Right lobe of liver (tissue), 6 donors: ENCODE measurements at regions not wholly inside any gene's neighbourhood (a gene's known extent, or its start where the extent isn't known, plus 50 kb on each side); places are given as distances from the start of the nearest gene placed in this dataset.

Source experiments
- ATAC-seq, 4 donors: fragments of 200-7000 bp; cut with Tn5 transposase; one replicate each; pipeline ENCODE4 v1.9.1; 2020; ENCODE audit warnings: mild to moderate bottlenecking in 4 of 4, moderate library complexity in 4 of 4
- DNase-seq, 3 donors: peaks; one replicate each; pipeline ENCODE4 v3.0.0-alpha.2; 2020
- H3K27ac ChIP-seq, 3 donors: fragments of 200-600 bp; one replicate each; pipeline ENCODE4 v1.8.0; 2022
- H3K27me3 ChIP-seq, 2 donors: fragments of 200-600 bp; one replicate each; pipeline ENCODE4 v1.8.0; 2022
- H3K36me3 ChIP-seq, 4 donors: fragments of 200-600 bp; sonication (generic) in 1 of 4; one replicate each; pipeline versions ENCODE4 v1.5.1 to v1.8.0; 2017 to 2022; ENCODE audit warnings: control low read depth in 1 of 4
- H3K4me1 ChIP-seq, 4 donors: fragments of 200-600 bp; sonication (generic) in 1 of 4; one replicate each; pipeline versions ENCODE4 v1.5.1 to v1.8.0; 2017 to 2022; ENCODE audit warnings: control low read depth in 1 of 4
- H3K4me3 ChIP-seq, 3 donors: fragments of 200-600 bp; one replicate each; pipeline ENCODE4 v1.8.0; 2022
- H3K9me3 ChIP-seq, 4 donors: fragments of 200-600 bp; sonication (generic) in 1 of 4; one replicate each; pipeline versions ENCODE4 v1.5.1 to v1.8.0; 2017 to 2022; ENCODE audit warnings: control low read depth in 1 of 4
- POLR2A ChIP-seq: fragments of 450-650 bp; IDR thresholded peaks from one replicate; pipeline ENCODE4 v1.6.1; 2017; ENCODE audit warnings: antibody characterized with exemption, mild to moderate bottlenecking
- WGBS: methylation state at CpG from one replicate; pipeline ENCODE4 v1.1.6; 2018; ENCODE audit warnings: low coverage, low lambda C conversion rate; ENCODE audit not compliant: insufficient coverage; ENCODE audit errors: missing lambda C conversion rate; 5-methylcytosine and 5-hydroxymethylcytosine counted together
- intact Hi-C, 2 donors: fragments of 100-400 bp; cut with DNase I; formaldehyde crosslinking; loops; one replicate each; pipeline versions ENCODE4 v1.11.2 to v1.14.1; 2022
- TF ChIP-seq, protein P1 (sequence below), 4 donors: fragments of 200-600 bp in 3 of 4; fragments of 450-650 bp in 1 of 4; IDR thresholded peaks; one replicate each; pipeline versions ENCODE4 v1.5.1 to v1.8.0; 2016 to 2022; ENCODE audit warnings: antibody characterized with exemption in 4 of 4, mild to moderate bottlenecking in 2 of 4
- donor health status: DM: no; HTN: yes; CAD: no.
- donor health status: DM: no; HTN: no; CAD: no.
- donor health status: DM: no; HTN: no; CAD: no.
- donor health status: DM: no; HTN: yes; CAD: no.
- donor health status: DM: no; HTN: yes; CAD: no.

DNA sequence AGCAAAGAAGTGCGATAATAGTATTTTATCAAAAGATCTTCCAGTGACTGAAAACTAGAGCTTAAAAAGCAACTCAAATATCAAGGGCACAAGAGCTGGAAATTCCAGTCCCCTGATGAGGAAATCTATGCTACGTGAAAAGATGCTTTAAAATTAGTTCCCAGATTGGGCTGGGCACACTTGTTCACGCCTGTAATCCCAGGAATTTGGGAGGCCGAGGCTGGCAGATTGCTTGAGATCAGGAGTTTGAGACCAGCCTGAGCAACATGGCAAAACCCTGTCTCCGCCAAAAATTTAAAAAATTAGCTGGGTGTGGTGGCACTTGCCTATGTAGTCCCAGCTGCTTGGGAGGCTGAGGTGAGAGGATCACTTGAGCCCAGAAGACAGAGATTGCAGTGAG lies 138.8 kb downstream of the SEMA6D start:
- 46% methylated on average over 5 of the region's 5 CpGs for WGBS
- no peak overlapping the region for H3K27ac ChIP-seq
- no peaks in the 10 kb centered on the region for H3K9me3 ChIP-seq
- H3K36me3 ChIP-seq = no peaks in the 10 kb centered on the region
- no peak overlapping the region for H3K4me3 ChIP-seq
- H3K27me3 ChIP-seq = no peaks in the 10 kb centered on the region
- H3K4me1 ChIP-seq = no peaks in the 10 kb centered on the region
- TF ChIP-seq POLR2A = no peak
- TF ChIP-seq, protein P1, sequence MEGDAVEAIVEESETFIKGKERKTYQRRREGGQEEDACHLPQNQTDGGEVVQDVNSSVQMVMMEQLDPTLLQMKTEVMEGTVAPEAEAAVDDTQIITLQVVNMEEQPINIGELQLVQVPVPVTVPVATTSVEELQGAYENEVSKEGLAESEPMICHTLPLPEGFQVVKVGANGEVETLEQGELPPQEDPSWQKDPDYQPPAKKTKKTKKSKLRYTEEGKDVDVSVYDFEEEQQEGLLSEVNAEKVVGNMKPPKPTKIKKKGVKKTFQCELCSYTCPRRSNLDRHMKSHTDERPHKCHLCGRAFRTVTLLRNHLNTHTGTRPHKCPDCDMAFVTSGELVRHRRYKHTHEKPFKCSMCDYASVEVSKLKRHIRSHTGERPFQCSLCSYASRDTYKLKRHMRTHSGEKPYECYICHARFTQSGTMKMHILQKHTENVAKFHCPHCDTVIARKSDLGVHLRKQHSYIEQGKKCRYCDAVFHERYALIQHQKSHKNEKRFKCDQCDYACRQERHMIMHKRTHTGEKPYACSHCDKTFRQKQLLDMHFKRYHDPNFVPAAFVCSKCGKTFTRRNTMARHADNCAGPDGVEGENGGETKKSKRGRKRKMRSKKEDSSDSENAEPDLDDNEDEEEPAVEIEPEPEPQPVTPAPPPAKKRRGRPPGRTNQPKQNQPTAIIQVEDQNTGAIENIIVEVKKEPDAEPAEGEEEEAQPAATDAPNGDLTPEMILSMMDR (IDR thresholded peaks at IDR 0.05) = no peak
- no peak for DNase-seq
- no peak for ATAC-seq
- intact Hi-C loops = no loop called here

DNA sequence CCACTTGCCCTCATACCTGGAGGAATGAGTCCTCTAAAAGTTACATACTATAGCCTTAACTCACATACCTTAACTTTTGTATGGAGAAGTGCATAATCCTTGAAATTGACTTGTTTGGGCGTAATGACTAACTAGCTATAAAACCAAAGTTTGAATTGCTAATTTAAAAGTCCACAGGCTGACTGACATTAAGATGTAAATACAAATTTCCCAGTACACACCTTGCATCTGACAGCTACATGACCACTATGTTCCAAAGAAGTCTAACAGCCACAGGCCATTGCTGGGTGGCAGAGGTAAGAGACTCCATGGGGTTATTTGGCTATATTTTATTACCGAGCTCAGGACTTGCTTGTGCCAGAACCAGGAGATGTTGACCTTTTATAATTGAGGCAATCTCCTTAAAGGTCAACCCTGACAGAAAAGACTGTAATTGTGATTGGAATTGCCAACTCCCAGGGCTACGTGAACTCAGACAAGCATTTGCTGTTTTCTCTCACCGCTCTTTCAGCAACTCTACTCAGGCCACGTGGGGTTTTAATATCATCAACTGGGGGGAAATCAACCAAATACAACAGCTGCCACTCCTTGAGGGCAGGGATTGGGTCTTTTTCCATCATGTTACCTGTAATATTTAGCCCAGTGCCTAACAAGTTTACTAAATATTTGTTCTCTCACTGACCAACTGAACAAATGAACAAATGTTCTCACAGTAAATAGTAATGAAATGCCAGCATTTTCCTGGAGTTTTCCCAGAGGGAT lies 139.9 kb downstream of the SEMA6D start:
- no peak for ATAC-seq
- no peak for TF ChIP-seq POLR2A
- TF ChIP-seq, protein P1 (IDR thresholded peaks at IDR 0.05) = no peak

DNA sequence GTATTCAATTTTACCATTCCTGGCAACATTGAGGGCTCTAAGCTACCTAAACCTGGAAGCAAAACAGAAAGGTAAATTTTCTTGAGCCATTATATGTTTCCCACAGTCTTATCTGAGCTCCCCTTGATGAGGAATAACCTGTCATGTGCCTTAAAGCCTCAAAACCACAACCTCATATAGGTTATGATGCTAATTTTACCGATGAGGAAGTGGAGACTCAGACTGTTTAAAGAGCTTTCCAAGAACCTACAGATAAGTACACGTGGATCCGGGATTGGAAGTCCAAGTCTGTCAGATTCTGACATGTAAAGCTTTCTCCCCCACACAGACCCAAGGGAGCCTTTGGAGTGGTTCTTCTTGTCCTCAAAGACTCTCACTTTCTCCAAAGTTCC lies 140.5 kb downstream of the SEMA6D start:
- intact Hi-C loops = no loop called here
- WGBS = 10% methylated on average over 3 of the region's 3 CpGs
- Histone ChIP-seq H3K4me1 (no peaks in the 10 kb centered on the region), H3K36me3 (no peaks in the 10 kb centered on the region), H3K27ac (no peak overlapping the region), H3K27me3 (no peaks in the 10 kb centered on the region), H3K9me3 (no peaks in the 10 kb centered on the region), H3K4me3 (no peak overlapping the region)
- ATAC-seq (no peak), DNase-seq (no peak)
- no peak for TF ChIP-seq POLR2A
- TF ChIP-seq, protein P1 (IDR thresholded peaks at IDR 0.05) = no peak

More for the DNA sequence above, 139.9 kb downstream of the SEMA6D start:
- Histone ChIP-seq H3K4me1 (no peaks in the 10 kb centered on the region), H3K4me3 (no peak overlapping the region), H3K36me3 (no peaks in the 10 kb centered on the region), H3K9me3 (no peaks in the 10 kb centered on the region), H3K27ac (no peak overlapping the region), H3K27me3 (no peaks in the 10 kb centered on the region)
- intact Hi-C loops = no loop called here
- no peak for DNase-seq
- WGBS = 68% methylated on average over 4 of the region's 5 CpGs

DNA sequence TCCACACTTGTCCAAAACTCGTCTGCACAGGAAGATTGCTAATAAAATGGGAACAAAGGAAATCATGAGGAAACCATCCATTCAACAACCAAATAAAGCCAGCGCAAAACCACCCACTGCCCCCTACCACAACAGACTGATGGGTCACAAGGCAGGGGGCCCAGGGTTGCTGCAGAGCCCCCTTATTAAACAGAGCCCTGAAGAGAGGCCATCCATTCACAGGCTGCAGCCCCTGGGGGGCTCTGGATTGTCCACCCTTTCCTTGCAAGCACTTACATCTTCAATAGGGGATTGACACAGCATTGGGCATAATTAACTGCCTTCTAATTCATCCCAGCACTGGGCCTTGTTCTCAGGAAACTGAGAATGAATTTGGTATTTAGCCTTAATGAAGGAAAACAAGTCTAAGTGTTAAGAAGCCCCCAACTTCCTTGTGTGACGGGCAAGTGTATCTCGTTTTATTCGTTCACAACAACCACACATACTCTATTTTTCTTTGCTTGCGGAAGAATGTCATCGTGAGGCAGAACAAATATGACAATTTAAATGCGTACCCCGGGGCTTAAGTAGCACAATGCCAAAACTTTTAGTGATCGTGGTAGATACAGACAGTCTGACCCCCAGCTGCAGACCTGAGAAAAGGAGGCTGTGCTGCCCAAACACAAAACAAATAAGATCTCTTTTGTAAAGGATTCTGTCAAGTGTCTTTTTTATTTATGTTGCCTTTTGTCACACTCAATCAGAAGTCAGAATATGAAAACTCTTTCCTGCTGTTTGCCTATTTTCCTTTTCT lies 144.0 kb downstream of the SEMA6D start:
- Histone ChIP-seq H3K4me1 (no peaks in the 10 kb centered on the region), H3K36me3 (no peaks in the 10 kb centered on the region), H3K4me3 (no peak overlapping the region), H3K9me3 (no peaks in the 10 kb centered on the region), H3K27ac (no peak overlapping the region), H3K27me3 (no peaks in the 10 kb centered on the region)
- 60% methylated on average over 10 of the region's 10 CpGs for WGBS
- intact Hi-C loops = no loop called here
- DNase-seq (no peak), ATAC-seq (no peak)
- no peak for TF ChIP-seq POLR2A

DNA sequence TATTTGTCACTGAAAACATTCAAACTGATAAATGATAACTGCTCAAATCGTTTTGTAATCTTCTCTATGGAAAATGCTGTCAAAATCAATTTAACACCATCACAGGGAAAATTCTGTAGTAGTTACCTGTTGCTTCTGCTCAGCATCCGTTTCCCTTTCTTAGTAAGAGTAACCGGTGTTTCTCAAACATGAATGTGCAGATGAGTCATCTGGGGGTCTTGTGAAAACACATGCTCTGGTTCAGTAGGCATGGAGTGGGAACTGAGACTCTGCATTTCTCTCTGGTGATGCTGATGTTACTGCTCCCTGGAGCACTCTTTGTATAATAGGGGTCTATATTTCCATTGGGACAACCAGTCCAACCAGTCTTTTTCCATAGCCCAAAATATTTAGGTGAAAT lies 145.1 kb downstream of the SEMA6D start:
- no peaks in the 10 kb centered on the region for H3K36me3 ChIP-seq
- H3K27me3 ChIP-seq = no peaks in the 10 kb centered on the region
- TF ChIP-seq, protein P1 (IDR thresholded peaks at IDR 0.05) = no peak
- TF ChIP-seq POLR2A = no peak
- no peaks in the 10 kb centered on the region for H3K4me1 ChIP-seq
- no peaks in the 10 kb centered on the region for H3K9me3 ChIP-seq
- no peak overlapping the region for H3K27ac ChIP-seq
- H3K4me3 ChIP-seq = no peak overlapping the region
- WGBS = 55% methylated on average over 3 of the region's 3 CpGs
- DNase-seq (no peak), ATAC-seq (no peak)
- intact Hi-C loops = no loop called here
